Mammary epithelial cell (primary cell): ENCODE measurements at regions not wholly inside any gene's neighbourhood (a gene's known extent, or its start where the extent isn't known, plus 50 kb on each side); places are given as distances from the start of the nearest gene placed in this dataset.

Experiments used
- EZH2 ChIP-seq: IDR thresholded peaks from 2 replicates; pipeline ENCODE4 v1.6.1; 2012; ENCODE audit warnings: low read length, inconsistent platforms, borderline replicate concordance
- TF ChIP-seq, protein P1 (sequence below), 2 donors: IDR thresholded peaks in 1 of 2; conservative IDR thresholded peaks in 1 of 2; 2 replicates each; pipeline ENCODE4 v1.5.1; 2011 to 2012; ENCODE audit warnings: inconsistent platforms in 2 of 2, low read length in 2 of 2, mild to moderate bottlenecking in 2 of 2, control low read depth in 1 of 2, low read depth in 1 of 2; ENCODE audit not compliant: insufficient read depth in 1 of 2; ENCODE audit errors: extremely low read depth in 1 of 2

- TF ChIP-seq, protein P1, sequence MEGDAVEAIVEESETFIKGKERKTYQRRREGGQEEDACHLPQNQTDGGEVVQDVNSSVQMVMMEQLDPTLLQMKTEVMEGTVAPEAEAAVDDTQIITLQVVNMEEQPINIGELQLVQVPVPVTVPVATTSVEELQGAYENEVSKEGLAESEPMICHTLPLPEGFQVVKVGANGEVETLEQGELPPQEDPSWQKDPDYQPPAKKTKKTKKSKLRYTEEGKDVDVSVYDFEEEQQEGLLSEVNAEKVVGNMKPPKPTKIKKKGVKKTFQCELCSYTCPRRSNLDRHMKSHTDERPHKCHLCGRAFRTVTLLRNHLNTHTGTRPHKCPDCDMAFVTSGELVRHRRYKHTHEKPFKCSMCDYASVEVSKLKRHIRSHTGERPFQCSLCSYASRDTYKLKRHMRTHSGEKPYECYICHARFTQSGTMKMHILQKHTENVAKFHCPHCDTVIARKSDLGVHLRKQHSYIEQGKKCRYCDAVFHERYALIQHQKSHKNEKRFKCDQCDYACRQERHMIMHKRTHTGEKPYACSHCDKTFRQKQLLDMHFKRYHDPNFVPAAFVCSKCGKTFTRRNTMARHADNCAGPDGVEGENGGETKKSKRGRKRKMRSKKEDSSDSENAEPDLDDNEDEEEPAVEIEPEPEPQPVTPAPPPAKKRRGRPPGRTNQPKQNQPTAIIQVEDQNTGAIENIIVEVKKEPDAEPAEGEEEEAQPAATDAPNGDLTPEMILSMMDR (conservative IDR thresholded peaks at IDR 0.05 in 1 of 2, IDR thresholded peaks at IDR 0.05 in 1 of 2; ENCODE audit: extremely low read depth in 1 of 2, insufficient read depth in 1 of 2, low read depth in 1 of 2, low read length in 2 of 2): no peak
- no peak for TF ChIP-seq EZH2
Measured at GRCh38 chr14:34266344-34266743, 195.7 kb downstream of the SPTSSA start.
